ENCODE measurements at regions not wholly inside any gene's neighbourhood (a gene's known extent, or its start where the extent isn't known, plus 50 kb on each side); places are given as distances from the start of the nearest gene placed in this dataset.

GRCh38 chr5:74250304-74251102 lies 390.0 kb downstream of the ENC1 start:
- DNase-seq: no peak

- no peak for DNase-seq
Observed at GRCh38 chr5:74248576-74248975, 392.0 kb downstream of the ENC1 start.

GRCh38 chr5:74244406-74244805 lies 396.1 kb downstream of the ENC1 start:
- no peak for DNase-seq

DNA sequence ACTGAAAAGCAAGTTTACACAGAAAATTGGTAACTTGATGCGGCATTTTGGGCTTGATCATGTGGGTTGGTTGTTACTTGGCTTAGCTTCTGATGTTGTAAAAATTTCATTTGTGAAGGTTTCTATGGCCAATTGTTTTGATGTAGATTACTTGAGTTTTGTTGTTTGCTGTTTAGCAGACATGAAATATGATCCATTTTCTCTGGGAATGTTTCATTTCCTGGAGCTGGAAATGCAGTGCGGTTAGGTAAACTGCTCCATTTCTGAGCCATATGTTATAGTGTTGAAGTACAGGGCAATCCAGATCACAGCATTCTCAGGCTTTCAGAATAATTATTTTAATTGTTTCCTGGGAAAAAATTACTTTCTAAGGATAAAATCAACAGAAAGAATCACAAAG lies 396.9 kb downstream of the ENC1 start:
- DNase-seq: no peak

DNA sequence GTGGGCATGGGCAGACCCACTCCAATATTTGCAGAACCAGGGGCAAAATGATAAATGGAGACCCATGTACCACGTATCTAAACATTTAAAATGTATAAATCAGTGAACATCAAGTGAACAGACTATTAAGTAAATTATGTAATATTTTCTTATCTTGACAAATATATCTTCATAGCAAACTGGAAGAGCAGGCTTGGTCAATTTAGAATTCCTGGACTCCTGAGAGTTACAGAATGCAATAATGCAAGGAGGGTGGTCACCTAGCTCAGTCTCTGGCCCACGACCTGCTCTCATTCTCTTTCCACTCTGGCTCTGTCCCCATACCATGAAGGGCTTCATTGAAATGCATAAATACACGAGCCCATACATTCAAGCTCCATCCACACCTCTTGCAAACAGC lies 398.0 kb downstream of the ENC1 start:
- no peak for DNase-seq

- DNase-seq: no peak
Observed at GRCh38 chr5:74241751-74242140, 398.8 kb downstream of the ENC1 start.

GRCh38 chr5:74240783-74241750 lies 399.5 kb downstream of the ENC1 start:
- peak; percentile 50 for DNase-seq

DNA sequence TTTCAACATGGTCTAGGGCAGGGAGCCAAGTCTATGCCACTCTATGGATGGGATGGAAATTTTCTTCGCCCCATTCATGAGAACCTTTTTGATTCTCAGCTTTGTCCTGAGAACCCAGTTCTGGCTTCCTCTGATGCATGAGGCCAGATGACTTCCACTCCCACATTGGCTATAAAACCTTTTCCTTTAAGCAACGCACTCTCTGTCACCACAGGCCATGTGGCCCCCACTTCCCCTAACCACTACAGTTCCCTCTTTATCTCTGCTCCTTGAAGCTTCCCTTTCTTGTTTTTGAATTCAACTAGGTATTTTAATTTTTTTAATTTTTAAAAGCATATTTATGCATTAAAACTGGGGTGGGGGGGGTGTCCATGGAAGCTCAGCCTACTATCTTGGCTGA lies 401.3 kb downstream of the ENC1 start:
- peak; percentile 81 for DNase-seq

GRCh38 chr5:74237571-74238145 lies 402.9 kb downstream of the ENC1 start:
- DNase-seq: no peak

DNA sequence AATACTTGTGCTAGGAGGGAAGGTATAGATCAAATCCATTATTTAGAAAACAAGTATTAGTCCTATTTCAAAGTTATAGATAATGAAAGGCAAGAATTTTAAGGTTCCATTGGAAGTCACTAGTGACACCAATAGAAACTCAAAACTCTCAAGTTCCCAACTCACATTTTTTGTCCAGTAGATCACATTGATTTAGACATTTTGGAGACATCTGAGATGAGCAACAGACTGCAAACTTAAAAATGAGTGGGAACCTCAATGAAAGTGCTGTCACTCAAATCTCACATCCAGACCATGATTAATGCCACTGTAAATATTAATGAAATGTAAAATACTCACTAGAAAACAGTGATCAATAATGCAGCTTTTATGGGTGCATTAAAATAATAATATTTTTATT lies 405.0 kb downstream of the ENC1 start:
- no peak for DNase-seq

- DNase-seq: no peak
Observed at GRCh38 chr5:74233571-74233970, 407.0 kb downstream of the ENC1 start.

GRCh38 chr5:74233091-74233490 lies 407.4 kb downstream of the ENC1 start:
- no peak for DNase-seq

DNA sequence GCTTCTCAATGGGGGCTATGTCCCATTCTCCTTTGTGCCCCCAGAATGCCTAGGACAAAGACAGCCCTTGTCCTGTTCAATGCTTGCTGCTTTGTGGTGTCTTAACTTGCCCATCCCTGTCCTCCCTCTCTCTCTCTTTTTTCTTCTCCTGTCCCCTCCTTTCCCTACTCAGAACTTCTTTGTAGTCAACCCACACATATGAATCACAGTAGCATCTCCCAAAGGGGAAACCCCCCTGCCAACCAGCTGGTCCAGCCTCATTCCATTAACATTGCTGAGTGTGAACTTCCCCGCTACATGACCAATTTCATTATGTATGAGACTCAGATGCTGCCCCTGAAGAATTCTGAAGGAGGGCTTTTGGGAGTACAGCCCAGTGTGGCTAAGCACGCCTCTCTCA lies 408.3 kb downstream of the ENC1 start:
- no peak for DNase-seq

- DNase-seq: no peak
Observed at GRCh38 chr5:74231697-74232096, 408.8 kb downstream of the ENC1 start.

GRCh38 chr5:74226716-74227485 lies 413.6 kb downstream of the ENC1 start:
- DNase-seq: no peak

DNA sequence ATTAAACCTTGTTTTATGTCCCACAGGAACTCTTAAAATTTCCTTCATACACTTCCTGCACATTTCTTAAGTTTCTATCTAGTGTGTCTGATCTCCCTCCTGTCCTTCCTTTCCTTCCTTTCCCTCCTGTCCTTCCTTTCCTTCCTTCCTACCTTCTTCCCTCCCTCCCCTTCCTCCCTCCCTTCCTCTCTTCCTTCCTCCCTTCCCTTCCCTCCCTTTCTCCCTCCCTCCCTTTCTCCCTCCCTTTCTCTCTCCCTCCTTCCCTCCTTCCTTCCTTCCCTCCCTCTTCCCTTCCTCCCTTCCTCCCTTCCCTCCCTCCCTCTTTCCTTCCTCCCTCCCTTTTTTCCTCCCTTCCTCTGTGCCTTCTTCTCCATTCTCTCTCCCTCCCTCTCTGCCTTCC lies 414.9 kb downstream of the ENC1 start:
- DNase-seq: no peak

- no peak for DNase-seq
Observed at GRCh38 chr5:74224331-74224730, 416.2 kb downstream of the ENC1 start.

DNA sequence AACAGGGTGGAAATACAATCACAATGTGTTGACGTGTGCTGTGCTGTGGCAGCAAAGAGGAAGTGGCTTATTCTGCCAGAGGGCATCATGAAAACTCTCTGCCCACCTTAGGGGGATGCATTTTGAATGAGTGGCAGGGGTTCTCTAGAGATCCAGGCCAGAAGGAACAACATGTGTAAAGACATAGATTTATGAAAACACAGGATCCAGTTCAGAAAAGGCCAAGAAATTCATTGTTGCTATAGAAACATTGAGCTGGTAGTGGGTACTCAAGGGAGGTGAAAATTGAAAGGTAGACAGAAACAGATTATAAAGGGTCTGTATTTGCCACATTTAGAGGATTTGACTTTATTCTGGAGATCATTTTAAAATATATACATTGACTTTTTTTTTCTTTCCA lies 417.7 kb downstream of the ENC1 start:
- DNase-seq: no peak

- peak; percentile 3 for DNase-seq
Observed at GRCh38 chr5:74221413-74221812, 419.1 kb downstream of the ENC1 start.

DNA sequence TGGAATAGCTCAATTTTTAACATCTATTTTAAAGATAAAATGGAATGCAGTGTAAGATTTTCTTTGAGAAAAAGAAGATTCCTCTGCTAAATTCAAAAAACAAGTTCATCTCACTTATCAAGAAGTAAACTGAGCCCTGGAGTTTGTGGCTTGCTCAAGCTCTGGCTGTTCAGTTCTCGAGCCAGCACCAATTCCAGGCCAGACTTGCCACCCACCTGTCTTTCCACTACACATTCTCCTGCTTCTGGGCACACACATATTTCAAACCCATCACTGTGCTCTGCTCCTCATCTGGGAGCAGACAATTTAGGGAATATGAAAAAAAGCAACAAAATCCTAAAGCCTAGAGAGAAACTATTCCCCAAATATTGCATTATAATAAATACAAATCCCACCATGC lies 424.5 kb downstream of the ENC1 start:
- no peak for DNase-seq

GRCh38 chr5:74212336-74212735 lies 428.2 kb downstream of the ENC1 start:
- peak; percentile 60 for DNase-seq

GRCh38 chr5:74209571-74209970 lies 431.0 kb downstream of the ENC1 start:
- DNase-seq: no peak

Measured in hematopoietic multipotent progenitor cell treated with erythropoietin and hydrocortisone succinate and interleukin-3 and kit ligand, for 4 days (in vitro differentiated cells).